Vagina (tissue), 2 donors: ENCODE measurements at regions not wholly inside any gene's neighbourhood (a gene's known extent, or its start where the extent isn't known, plus 50 kb on each side); places are given as distances from the start of the nearest gene placed in this dataset.

Experiments used
- POLR2A ChIP-seq, 2 donors: fragments of 450-650 bp; IDR thresholded peaks; one replicate each; pipeline ENCODE4 v1.6.1; 2017; ENCODE audit warnings: antibody characterized with exemption in 2 of 2, mild to moderate bottlenecking in 2 of 2, moderate library complexity in 2 of 2
- TF ChIP-seq, protein P1 (sequence below), 3 experiments: fragments of 450-650 bp in 2 of 3; fragments of 200-600 bp in 1 of 3; sonication (generic) in 1 of 3; IDR thresholded peaks; one replicate each; pipeline ENCODE4 v1.5.1; 2017 to 2019; ENCODE audit warnings: antibody characterized with exemption in 3 of 3, mild to moderate bottlenecking in 2 of 3, moderate library complexity in 2 of 3

DNA sequence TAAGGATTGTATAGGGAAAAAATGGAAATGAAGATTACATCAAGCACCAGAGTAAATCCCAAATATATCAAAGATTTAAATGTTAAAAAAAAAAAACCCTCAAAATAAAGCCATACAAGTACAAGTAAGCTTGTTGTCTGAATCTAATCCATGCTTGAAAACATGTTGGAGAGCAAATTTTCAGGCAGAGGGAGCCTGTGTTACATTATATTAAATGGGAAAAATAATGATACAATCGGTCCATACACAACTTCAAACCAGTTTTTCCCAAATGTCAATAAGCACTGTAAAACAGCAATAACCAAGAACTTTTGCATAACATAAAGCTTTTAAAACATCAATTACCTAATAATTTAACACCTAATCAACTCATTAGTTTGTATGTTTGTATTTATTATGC lies 949.4 kb upstream of the ADGRL4 start:
- TF ChIP-seq, protein P1, sequence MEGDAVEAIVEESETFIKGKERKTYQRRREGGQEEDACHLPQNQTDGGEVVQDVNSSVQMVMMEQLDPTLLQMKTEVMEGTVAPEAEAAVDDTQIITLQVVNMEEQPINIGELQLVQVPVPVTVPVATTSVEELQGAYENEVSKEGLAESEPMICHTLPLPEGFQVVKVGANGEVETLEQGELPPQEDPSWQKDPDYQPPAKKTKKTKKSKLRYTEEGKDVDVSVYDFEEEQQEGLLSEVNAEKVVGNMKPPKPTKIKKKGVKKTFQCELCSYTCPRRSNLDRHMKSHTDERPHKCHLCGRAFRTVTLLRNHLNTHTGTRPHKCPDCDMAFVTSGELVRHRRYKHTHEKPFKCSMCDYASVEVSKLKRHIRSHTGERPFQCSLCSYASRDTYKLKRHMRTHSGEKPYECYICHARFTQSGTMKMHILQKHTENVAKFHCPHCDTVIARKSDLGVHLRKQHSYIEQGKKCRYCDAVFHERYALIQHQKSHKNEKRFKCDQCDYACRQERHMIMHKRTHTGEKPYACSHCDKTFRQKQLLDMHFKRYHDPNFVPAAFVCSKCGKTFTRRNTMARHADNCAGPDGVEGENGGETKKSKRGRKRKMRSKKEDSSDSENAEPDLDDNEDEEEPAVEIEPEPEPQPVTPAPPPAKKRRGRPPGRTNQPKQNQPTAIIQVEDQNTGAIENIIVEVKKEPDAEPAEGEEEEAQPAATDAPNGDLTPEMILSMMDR (IDR thresholded peaks at IDR 0.05): no peak
- TF ChIP-seq POLR2A (IDR thresholded peaks at IDR 0.05): no peak
